Osteocyte (in vitro differentiated cells): ENCODE measurements at regions not wholly inside any gene's neighbourhood (a gene's known extent, or its start where the extent isn't known, plus 50 kb on each side); places are given as distances from the start of the nearest gene placed in this dataset.
"Not testable (repeated sequence)": the region's sequence is repeated elsewhere in the genome, so short reads cannot be mapped to it uniquely, and the experiment has no call there.

Source experiments
- DNase-seq: peaks from one replicate; pipeline ENCODE4 v3.0.0; 2021; ENCODE audit warnings: mixed read lengths; ENCODE audit not compliant: unreplicated experiment; ENCODE audit errors: extremely low spot score
- H3K27ac Mint-ChIP-seq: one replicate; pipeline ENCODE4 v1.8.0; 2021; ENCODE audit warnings: mild to moderate bottlenecking, mixed read lengths; ENCODE audit not compliant: unreplicated experiment
- H3K27me3 Mint-ChIP-seq: one replicate; pipeline ENCODE4 v1.8.0; 2021; ENCODE audit warnings: mixed read lengths; ENCODE audit not compliant: unreplicated experiment
- H3K36me3 Mint-ChIP-seq: one replicate; pipeline ENCODE4 v1.8.0; 2021; ENCODE audit warnings: mixed read lengths; ENCODE audit not compliant: unreplicated experiment
- H3K4me1 Mint-ChIP-seq: one replicate; pipeline ENCODE4 v1.8.0; 2021; ENCODE audit warnings: mixed read lengths; ENCODE audit not compliant: unreplicated experiment
- H3K4me3 Mint-ChIP-seq: one replicate; pipeline ENCODE4 v1.8.0; 2021; ENCODE audit warnings: mild to moderate bottlenecking, moderate library complexity, mixed read lengths; ENCODE audit not compliant: unreplicated experiment
- H3K9me3 Mint-ChIP-seq: one replicate; pipeline ENCODE4 v1.8.0; 2021; ENCODE audit warnings: mixed read lengths; ENCODE audit not compliant: unreplicated experiment
- CTCF ChIP-seq: fragments of 200-600 bp; sonication (generic); IDR thresholded peaks from 2 replicates; pipeline ENCODE4 v1.5.0; 2021; ENCODE audit warnings: antibody characterized with exemption, mild to moderate bottlenecking, moderate library complexity

DNA sequence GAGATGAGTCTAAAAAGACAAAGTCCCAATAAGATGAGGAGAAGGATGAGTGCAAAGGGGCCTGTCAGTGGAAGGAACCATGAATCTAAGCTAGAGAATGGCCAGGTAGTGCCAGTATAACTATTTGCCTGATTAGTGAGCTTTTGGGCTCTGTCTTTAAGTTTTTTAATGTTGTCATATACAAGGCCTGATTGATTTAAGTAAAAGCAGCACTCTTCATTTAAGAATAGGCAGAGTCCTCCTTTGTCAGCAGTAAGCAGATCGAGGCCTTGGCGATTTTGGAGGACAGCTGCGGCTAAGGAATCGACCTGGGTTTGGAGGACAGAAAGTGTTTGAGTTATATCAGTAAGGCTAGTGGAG, 753.4 kb upstream of the ADGRB3 start:
- Mint-ChIP-seq H3K36me3 (no peaks in the 10 kb centered on the region), H3K27ac (no peak overlapping the region), H3K9me3 (peaks cover 3% of the 10 kb centered on the region), H3K4me1 (no peaks in the 10 kb centered on the region), H3K27me3 (no peaks in the 10 kb centered on the region), H3K4me3 (no peak overlapping the region)
- DNase-seq, result no peak
- no peak for TF ChIP-seq CTCF

- no peak for TF ChIP-seq CTCF
- H3K36me3 Mint-ChIP-seq, result no peaks in the 10 kb centered on the region
- no peak overlapping the region for H3K4me3 Mint-ChIP-seq
- no peak for DNase-seq
- no peaks in the 10 kb centered on the region for H3K27me3 Mint-ChIP-seq
- peaks cover 3% of the 10 kb centered on the region for H3K9me3 Mint-ChIP-seq
- no peak overlapping the region for H3K27ac Mint-ChIP-seq
- no peaks in the 10 kb centered on the region for H3K4me1 Mint-ChIP-seq
Observed at GRCh38 chr6:67880939-67881705, 754.0 kb upstream of the ADGRB3 start.

DNA sequence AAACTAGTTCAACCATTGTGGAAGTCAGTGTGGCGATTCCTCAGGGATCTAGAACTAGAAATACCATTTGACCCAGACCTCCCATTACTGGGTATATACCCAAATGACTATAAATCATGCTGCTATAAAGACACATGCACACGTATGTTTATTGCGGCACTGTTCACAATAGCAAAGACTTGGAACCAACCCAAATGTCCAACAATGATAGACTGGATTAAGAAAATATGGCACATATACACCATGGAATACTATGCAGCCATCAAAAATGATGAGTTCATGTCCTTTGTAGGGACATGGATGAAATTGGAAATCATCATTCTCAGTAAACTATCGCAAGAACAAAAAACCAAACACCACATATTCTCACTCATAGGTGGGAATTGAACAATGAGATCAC, 754.7 kb upstream of the ADGRB3 start:
- H3K27me3 Mint-ChIP-seq, H3K4me1 Mint-ChIP-seq, DNase-seq, H3K27ac Mint-ChIP-seq, H3K4me3 Mint-ChIP-seq, H3K9me3 Mint-ChIP-seq, H3K36me3 Mint-ChIP-seq: not testable (repeated sequence)

- DNase-seq, H3K4me1 Mint-ChIP-seq, H3K36me3 Mint-ChIP-seq, H3K27me3 Mint-ChIP-seq, H3K9me3 Mint-ChIP-seq, H3K27ac Mint-ChIP-seq, H3K4me3 Mint-ChIP-seq: not testable (repeated sequence)
Observed at GRCh38 chr6:67879928-67880327, 755.2 kb upstream of the ADGRB3 start.

- H3K4me3 Mint-ChIP-seq, DNase-seq, H3K27ac Mint-ChIP-seq, H3K36me3 Mint-ChIP-seq, H3K9me3 Mint-ChIP-seq, H3K4me1 Mint-ChIP-seq, H3K27me3 Mint-ChIP-seq: not testable (repeated sequence)
Observed at GRCh38 chr6:67879105-67879904, 755.8 kb upstream of the ADGRB3 start.

DNA sequence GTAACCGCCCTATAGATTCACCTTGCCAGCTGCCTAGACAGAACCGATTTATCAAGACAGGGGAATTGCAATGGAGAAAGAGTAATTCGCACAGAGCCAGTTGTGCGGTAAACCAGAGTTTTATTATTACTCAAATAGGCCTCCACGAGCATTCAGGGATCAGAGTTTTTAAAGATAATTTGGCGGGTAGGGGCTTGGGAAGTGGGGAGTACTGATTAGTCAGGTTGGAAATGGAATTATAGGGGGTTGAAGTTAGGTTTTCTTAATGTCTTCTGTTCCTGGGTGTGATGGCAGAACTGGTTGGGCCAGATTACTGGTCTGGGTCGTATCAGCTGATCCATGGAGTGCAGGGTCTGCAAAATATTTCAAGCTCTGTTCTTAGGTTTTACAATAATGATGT, 756.9 kb upstream of the ADGRB3 start:
- not testable (repeated sequence) for H3K4me3 Mint-ChIP-seq, H3K27ac Mint-ChIP-seq, DNase-seq, H3K36me3 Mint-ChIP-seq, H3K27me3 Mint-ChIP-seq, H3K9me3 Mint-ChIP-seq, H3K4me1 Mint-ChIP-seq

- Mint-ChIP-seq H3K27ac (no peak overlapping the region), H3K9me3 (peaks cover 7% of the 10 kb centered on the region), H3K36me3 (peaks cover 2% of the 10 kb centered on the region), H3K27me3 (no peaks in the 10 kb centered on the region), H3K4me3 (no peak overlapping the region), H3K4me1 (no peaks in the 10 kb centered on the region)
- TF ChIP-seq CTCF, result no peak
- DNase-seq, result no peak
Observed at GRCh38 chr6:67877288-67877687, 757.8 kb upstream of the ADGRB3 start.
